ENCODE measurements at regions not wholly inside any gene's neighbourhood (a gene's known extent, or its start where the extent isn't known, plus 50 kb on each side); places are given as distances from the start of the nearest gene placed in this dataset.

DNA sequence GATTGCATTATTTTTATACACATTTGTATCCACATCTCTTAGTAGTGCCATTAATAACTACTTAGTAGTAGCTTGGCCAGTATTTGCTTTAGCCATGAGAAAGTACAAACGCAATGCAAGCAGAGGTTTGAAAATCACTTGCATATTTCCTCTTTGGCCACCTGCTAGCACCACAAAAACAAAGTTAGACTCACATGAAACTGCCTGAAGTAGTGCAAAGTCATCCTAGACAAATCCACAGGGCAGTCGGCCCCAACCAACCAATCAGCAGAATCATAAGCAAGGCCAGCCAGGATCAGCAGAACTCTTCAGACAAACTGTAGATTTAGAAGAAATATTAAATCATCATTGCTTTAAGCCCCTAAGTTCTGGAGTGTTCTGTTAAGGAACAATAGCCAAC, 135.2 kb upstream of the VGLL2 start:
- no peaks in the 10 kb centered on the region for H3K36me3 Mint-ChIP-seq
- Histone ChIP-seq H3K4me3 (ENCODE audit: control insufficient read depth in 1 of 2, extremely low read depth in 1 of 2, low read length in 1 of 2) (no peak overlapping the region), H3K27ac (ENCODE audit: low read length) (no peak overlapping the region), H3K4me1 (ENCODE audit: control insufficient read depth in 1 of 2, extremely low read depth in 1 of 2, insufficient read depth in 2 of 2, low read length in 2 of 2) (no peaks in the 10 kb centered on the region), H3K9me3 (no peaks in the 10 kb centered on the region), H3K27me3 (replicated peaks in 1 of 2; ENCODE audit: control insufficient read depth in 2 of 2, extremely low read depth in 1 of 2, insufficient read depth in 2 of 2, low read length in 1 of 2) (no peaks in the 10 kb centered on the region), H3K36me3 (ENCODE audit: control insufficient read depth in 2 of 2, extremely low read depth in 1 of 2, insufficient read depth in 1 of 2, low read length in 1 of 2) (no peaks in the 10 kb centered on the region)
- H3K27me3 Mint-ChIP-seq: no peaks in the 10 kb centered on the region
- ChIA-PET POLR2A (no interaction called here), CTCF (no interaction called here)
- no peak overlapping the region for H3K27ac Mint-ChIP-seq
- ATAC-seq (replicated peaks in 1 of 4) (no peak), DNase-seq (no peak)
- H3K4me3 Mint-ChIP-seq: no peak overlapping the region
- no peaks in the 10 kb centered on the region for H3K4me1 Mint-ChIP-seq
- peaks cover 0 to 7% (median 2%) of the 10 kb centered on the region in 3 donors for H3K9me3 Mint-ChIP-seq
- 57% methylated on average over 1 of the region's 2 CpGs for WGBS (ENCODE audit: insufficient coverage)

- no peaks in the 10 kb centered on the region for H3K36me3 ChIP-seq (ENCODE audit: control insufficient read depth in 2 of 2, extremely low read depth in 1 of 2, insufficient read depth in 1 of 2, low read length in 1 of 2)
- H3K27ac Mint-ChIP-seq: no peak overlapping the region
- H3K9me3 ChIP-seq: no peaks in the 10 kb centered on the region
- ChIA-PET CTCF (no interaction called here), POLR2A (no interaction called here)
- no peaks in the 10 kb centered on the region for H3K27me3 ChIP-seq (replicated peaks in 1 of 2; ENCODE audit: control insufficient read depth in 2 of 2, extremely low read depth in 1 of 2, insufficient read depth in 2 of 2, low read length in 1 of 2)
- H3K27ac ChIP-seq (ENCODE audit: low read length): no peak overlapping the region
- DNase-seq (no peak), ATAC-seq (replicated peaks in 1 of 4) (no peak)
- peaks cover 0 to 7% (median 7%) of the 10 kb centered on the region in 3 donors for H3K9me3 Mint-ChIP-seq
- no peaks in the 10 kb centered on the region for H3K4me1 Mint-ChIP-seq
- H3K27me3 Mint-ChIP-seq: peaks cover 0 to 4% of the 10 kb centered on the region in 2 donors
- H3K4me1 ChIP-seq (ENCODE audit: control insufficient read depth in 1 of 2, extremely low read depth in 1 of 2, insufficient read depth in 2 of 2, low read length in 2 of 2): no peaks in the 10 kb centered on the region
- H3K36me3 Mint-ChIP-seq: no peaks in the 10 kb centered on the region
- H3K4me3 Mint-ChIP-seq: no peak overlapping the region
- WGBS (ENCODE audit: insufficient coverage): no CpG with 5 or more reads among the region's 1 CpG
- H3K4me3 ChIP-seq (ENCODE audit: control insufficient read depth in 1 of 2, extremely low read depth in 1 of 2, low read length in 1 of 2): no peak overlapping the region
Observed at GRCh38 chr6:117136702-117137101, 128.7 kb upstream of the VGLL2 start.

- Histone ChIP-seq H3K27me3 (replicated peaks in 1 of 2; ENCODE audit: control insufficient read depth in 2 of 2, extremely low read depth in 1 of 2, insufficient read depth in 2 of 2, low read length in 1 of 2) (no peaks in the 10 kb centered on the region), H3K9me3 (no peaks in the 10 kb centered on the region), H3K4me3 (ENCODE audit: control insufficient read depth in 1 of 2, extremely low read depth in 1 of 2, low read length in 1 of 2) (no peak overlapping the region), H3K27ac (ENCODE audit: low read length) (no peak overlapping the region), H3K36me3 (ENCODE audit: control insufficient read depth in 2 of 2, extremely low read depth in 1 of 2, insufficient read depth in 1 of 2, low read length in 1 of 2) (no peaks in the 10 kb centered on the region), H3K4me1 (ENCODE audit: control insufficient read depth in 1 of 2, extremely low read depth in 1 of 2, insufficient read depth in 2 of 2, low read length in 2 of 2) (no peaks in the 10 kb centered on the region)
- ChIA-PET CTCF (no interaction called here), POLR2A (no interaction called here)
- no peak for ATAC-seq (replicated peaks in 1 of 4)
- no peak overlapping the region for H3K27ac Mint-ChIP-seq
- H3K4me1 Mint-ChIP-seq: no peaks in the 10 kb centered on the region
- no peak for DNase-seq
- H3K4me3 Mint-ChIP-seq: no peak overlapping the region
- 90% methylated on average over 2 of the region's 4 CpGs for WGBS (ENCODE audit: insufficient coverage)
- H3K36me3 Mint-ChIP-seq: no peaks in the 10 kb centered on the region
- peaks cover 0 to 7% (median 7%) of the 10 kb centered on the region in 3 donors for H3K9me3 Mint-ChIP-seq
- peaks cover 0 to 4% of the 10 kb centered on the region in 2 donors for H3K27me3 Mint-ChIP-seq
Observed at GRCh38 chr6:117137711-117138110, 127.6 kb upstream of the VGLL2 start.

GRCh38 chr6:117138425-117138824, 126.9 kb upstream of the VGLL2 start:
- H3K4me1 ChIP-seq (ENCODE audit: control insufficient read depth in 1 of 2, extremely low read depth in 1 of 2, insufficient read depth in 2 of 2, low read length in 2 of 2): no peaks in the 10 kb centered on the region
- no peak overlapping the region for H3K4me3 ChIP-seq (ENCODE audit: control insufficient read depth in 1 of 2, extremely low read depth in 1 of 2, low read length in 1 of 2)
- ChIA-PET POLR2A (no interaction called here), CTCF (no interaction called here)
- 100% methylated on average over 1 of the region's 2 CpGs for WGBS (ENCODE audit: insufficient coverage)
- Mint-ChIP-seq H3K4me3 (no peak overlapping the region), H3K27ac (no peak overlapping the region), H3K4me1 (no peaks in the 10 kb centered on the region), H3K9me3 (peaks cover 0 to 7% (median 7%) of the 10 kb centered on the region in 3 donors), H3K36me3 (no peaks in the 10 kb centered on the region), H3K27me3 (peaks cover 0 to 4% of the 10 kb centered on the region in 2 donors)
- no peaks in the 10 kb centered on the region for H3K27me3 ChIP-seq (replicated peaks in 1 of 2; ENCODE audit: control insufficient read depth in 2 of 2, extremely low read depth in 1 of 2, insufficient read depth in 2 of 2, low read length in 1 of 2)
- no peaks in the 10 kb centered on the region for H3K9me3 ChIP-seq
- no peaks in the 10 kb centered on the region for H3K36me3 ChIP-seq (ENCODE audit: control insufficient read depth in 2 of 2, extremely low read depth in 1 of 2, insufficient read depth in 1 of 2, low read length in 1 of 2)
- ATAC-seq (replicated peaks in 1 of 4) (no peak), DNase-seq (no peak)
- H3K27ac ChIP-seq (ENCODE audit: low read length): no peak overlapping the region

- Mint-ChIP-seq H3K36me3 (no peaks in the 10 kb centered on the region), H3K9me3 (peaks cover 0 to 7% (median 7%) of the 10 kb centered on the region in 3 donors), H3K4me1 (no peaks in the 10 kb centered on the region), H3K4me3 (no peak overlapping the region), H3K27me3 (peaks cover 0 to 4% of the 10 kb centered on the region in 2 donors), H3K27ac (no peak overlapping the region)
- H3K4me1 ChIP-seq (ENCODE audit: control insufficient read depth in 1 of 2, extremely low read depth in 1 of 2, insufficient read depth in 2 of 2, low read length in 2 of 2): no peaks in the 10 kb centered on the region
- no peak overlapping the region for H3K27ac ChIP-seq (ENCODE audit: low read length)
- ATAC-seq (replicated peaks in 1 of 4) (no peak), DNase-seq (no peak)
- no peaks in the 10 kb centered on the region for H3K27me3 ChIP-seq (replicated peaks in 1 of 2; ENCODE audit: control insufficient read depth in 2 of 2, extremely low read depth in 1 of 2, insufficient read depth in 2 of 2, low read length in 1 of 2)
- H3K4me3 ChIP-seq (ENCODE audit: control insufficient read depth in 1 of 2, extremely low read depth in 1 of 2, low read length in 1 of 2): no peak overlapping the region
- H3K9me3 ChIP-seq: no peaks in the 10 kb centered on the region
- H3K36me3 ChIP-seq (ENCODE audit: control insufficient read depth in 2 of 2, extremely low read depth in 1 of 2, insufficient read depth in 1 of 2, low read length in 1 of 2): no peaks in the 10 kb centered on the region
- POLR2A ChIA-PET: no interaction called here
- CTCF ChIA-PET: no interaction called here
Observed at GRCh38 chr6:117138920-117139319, 126.4 kb upstream of the VGLL2 start.

GRCh38 chr6:117142142-117142541, 123.2 kb upstream of the VGLL2 start:
- no peak for ATAC-seq (replicated peaks in 1 of 4)
- WGBS (ENCODE audit: insufficient coverage): no CpG with 5 or more reads among the region's 3 CpGs
- ChIA-PET CTCF (no interaction called here), POLR2A (no interaction called here)
- H3K9me3 Mint-ChIP-seq: peaks cover 7 to 18% (median 13%) of the 10 kb centered on the region in 3 donors
- Histone ChIP-seq H3K4me1 (ENCODE audit: control insufficient read depth in 1 of 2, extremely low read depth in 1 of 2, insufficient read depth in 2 of 2, low read length in 2 of 2) (no peaks in the 10 kb centered on the region), H3K9me3 (no peaks in the 10 kb centered on the region), H3K27me3 (replicated peaks in 1 of 2; ENCODE audit: control insufficient read depth in 2 of 2, extremely low read depth in 1 of 2, insufficient read depth in 2 of 2, low read length in 1 of 2) (no peaks in the 10 kb centered on the region), H3K36me3 (ENCODE audit: control insufficient read depth in 2 of 2, extremely low read depth in 1 of 2, insufficient read depth in 1 of 2, low read length in 1 of 2) (no peaks in the 10 kb centered on the region), H3K4me3 (ENCODE audit: control insufficient read depth in 1 of 2, extremely low read depth in 1 of 2, low read length in 1 of 2) (no peak overlapping the region), H3K27ac (ENCODE audit: low read length) (no peak overlapping the region)
- H3K27ac Mint-ChIP-seq: no peak overlapping the region
- H3K4me1 Mint-ChIP-seq: no peaks in the 10 kb centered on the region
- H3K36me3 Mint-ChIP-seq: no peaks in the 10 kb centered on the region
- no peak overlapping the region for H3K4me3 Mint-ChIP-seq
- H3K27me3 Mint-ChIP-seq: peaks cover 0 to 4% of the 10 kb centered on the region in 2 donors
- no peak for DNase-seq

- no peaks in the 10 kb centered on the region for H3K36me3 Mint-ChIP-seq
- ChIA-PET POLR2A (no interaction called here), CTCF (no interaction called here)
- DNase-seq (no peak), ATAC-seq (replicated peaks in 1 of 4) (no peak)
- peaks cover 7 to 13% (median 7%) of the 10 kb centered on the region in 3 donors for H3K9me3 Mint-ChIP-seq
- no peaks in the 10 kb centered on the region for H3K4me1 ChIP-seq (ENCODE audit: control insufficient read depth in 1 of 2, extremely low read depth in 1 of 2, insufficient read depth in 2 of 2, low read length in 2 of 2)
- no peaks in the 10 kb centered on the region for H3K27me3 Mint-ChIP-seq
- H3K27me3 ChIP-seq (replicated peaks in 1 of 2; ENCODE audit: control insufficient read depth in 2 of 2, extremely low read depth in 1 of 2, insufficient read depth in 2 of 2, low read length in 1 of 2): no peaks in the 10 kb centered on the region
- H3K27ac ChIP-seq (ENCODE audit: low read length): no peak overlapping the region
- H3K9me3 ChIP-seq: no peaks in the 10 kb centered on the region
- no peaks in the 10 kb centered on the region for H3K4me1 Mint-ChIP-seq
- no peaks in the 10 kb centered on the region for H3K36me3 ChIP-seq (ENCODE audit: control insufficient read depth in 2 of 2, extremely low read depth in 1 of 2, insufficient read depth in 1 of 2, low read length in 1 of 2)
- H3K4me3 Mint-ChIP-seq: no peak overlapping the region
- H3K4me3 ChIP-seq (ENCODE audit: control insufficient read depth in 1 of 2, extremely low read depth in 1 of 2, low read length in 1 of 2): no peak overlapping the region
- no peak overlapping the region for H3K27ac Mint-ChIP-seq
- WGBS (ENCODE audit: insufficient coverage): no CpG with 5 or more reads among the region's 1 CpG
Observed at GRCh38 chr6:117142995-117143394, 122.4 kb upstream of the VGLL2 start.
